ENCODE measurements at regions not wholly inside any gene's neighbourhood (a gene's known extent, or its start where the extent isn't known, plus 50 kb on each side); places are given as distances from the start of the nearest gene placed in this dataset.

DNA sequence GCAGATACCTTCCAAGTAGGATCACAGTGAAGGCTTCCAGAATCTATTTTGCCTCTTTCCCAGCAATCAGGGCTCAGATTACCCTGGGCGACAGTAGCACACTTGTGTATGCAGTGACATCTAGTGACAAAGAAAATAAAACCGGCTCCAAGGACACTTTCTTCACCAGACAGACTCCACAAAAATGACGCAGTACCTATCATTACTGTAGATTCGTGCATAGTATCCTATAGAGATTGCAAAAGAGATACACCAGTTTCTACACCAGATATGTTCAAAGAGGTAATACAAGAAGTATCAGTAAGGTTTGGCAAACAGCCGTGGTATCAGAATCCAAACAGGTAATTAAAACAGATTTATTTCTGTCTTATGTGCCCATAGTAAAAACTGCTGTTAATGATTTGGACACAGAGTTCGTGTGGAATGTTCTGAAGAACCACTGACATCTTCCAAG, 600.4 kb upstream of the JAG1 start (continued):
- TF ChIP-seq ZNF70 (CRISPR knock-in tag; IDR thresholded peaks at IDR 0.05) (no peak), RARB (CRISPR knock-in tag; IDR thresholded peaks at IDR 0.05) (no peak), GLIS3 (CRISPR knock-in tag; IDR thresholded peaks at IDR 0.05) (no peak), TCF4 (CRISPR knock-in tag; IDR thresholded peaks at IDR 0.05; ENCODE audit: borderline replicate concordance) (no peak)
- TF ChIP-seq, protein P1, sequence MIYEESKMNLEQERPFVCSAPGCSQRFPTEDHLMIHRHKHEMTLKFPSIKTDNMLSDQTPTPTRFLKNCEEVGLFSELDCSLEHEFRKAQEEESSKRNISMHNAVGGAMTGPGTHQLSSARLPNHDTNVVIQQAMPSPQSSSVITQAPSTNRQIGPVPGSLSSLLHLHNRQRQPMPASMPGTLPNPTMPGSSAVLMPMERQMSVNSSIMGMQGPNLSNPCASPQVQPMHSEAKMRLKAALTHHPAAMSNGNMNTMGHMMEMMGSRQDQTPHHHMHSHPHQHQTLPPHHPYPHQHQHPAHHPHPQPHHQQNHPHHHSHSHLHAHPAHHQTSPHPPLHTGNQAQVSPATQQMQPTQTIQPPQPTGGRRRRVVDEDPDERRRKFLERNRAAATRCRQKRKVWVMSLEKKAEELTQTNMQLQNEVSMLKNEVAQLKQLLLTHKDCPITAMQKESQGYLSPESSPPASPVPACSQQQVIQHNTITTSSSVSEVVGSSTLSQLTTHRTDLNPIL (CRISPR knock-in tag; IDR thresholded peaks at IDR 0.05; ENCODE audit: low read depth) = no peak

DNA sequence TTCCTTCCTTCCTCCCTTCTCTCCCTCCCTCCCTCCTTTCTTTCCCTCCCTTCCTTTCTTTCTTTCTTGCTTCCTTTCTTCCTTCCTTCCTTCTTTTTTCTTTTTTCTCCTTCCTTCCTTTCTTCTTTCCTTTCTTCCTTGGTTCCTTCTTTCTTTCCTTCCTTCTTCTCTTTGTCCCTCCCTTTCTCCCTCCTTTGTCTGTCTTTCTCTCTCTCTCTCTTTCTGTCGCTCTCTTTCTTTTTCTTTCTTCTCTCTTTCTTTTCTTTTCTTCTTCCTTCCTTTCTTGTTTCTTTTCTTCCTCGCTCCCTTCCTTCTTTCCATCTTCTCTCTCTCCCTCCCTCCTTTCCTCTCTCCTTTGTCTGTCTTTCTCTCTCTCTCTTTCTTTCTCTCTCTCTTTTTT, 601.9 kb upstream of the JAG1 start:
- TF ChIP-seq ZFP30 (CRISPR knock-in tag; IDR thresholded peaks at IDR 0.05) (no peak), ISL1 (CRISPR knock-in tag; IDR thresholded peaks at IDR 0.05) (no peak), PATZ1 (CRISPR knock-in tag; IDR thresholded peaks at IDR 0.05; ENCODE audit: borderline replicate concordance) (no peak), ZFP3 (CRISPR knock-in tag; IDR thresholded peaks at IDR 0.05) (no peak), ESRRG (CRISPR knock-in tag; IDR thresholded peaks at IDR 0.05) (no peak), CSDC2 (CRISPR knock-in tag; IDR thresholded peaks at IDR 0.05) (no peak), TOX (CRISPR knock-in tag; IDR thresholded peaks at IDR 0.05; ENCODE audit: borderline replicate concordance) (no peak), PPARA (CRISPR knock-in tag; IDR thresholded peaks at IDR 0.05; ENCODE audit: borderline replicate concordance) (no peak), TSHZ2 (CRISPR knock-in tag; IDR thresholded peaks at IDR 0.05) (no peak), ZNF8 (CRISPR knock-in tag; IDR thresholded peaks at IDR 0.05) (no peak), ZNF70 (CRISPR knock-in tag; IDR thresholded peaks at IDR 0.05) (no peak), CSRNP3 (CRISPR knock-in tag; IDR thresholded peaks at IDR 0.05) (no peak), GLIS3 (CRISPR knock-in tag; IDR thresholded peaks at IDR 0.05) (no peak), ZC3H10 (CRISPR knock-in tag; IDR thresholded peaks at IDR 0.05) (no peak), RARB (CRISPR knock-in tag; IDR thresholded peaks at IDR 0.05) (no peak), ZNF565 (CRISPR knock-in tag; conservative IDR thresholded peaks at IDR 0.05; ENCODE audit: low read depth) (no peak), ARNTL (CRISPR knock-in tag; IDR thresholded peaks at IDR 0.05; ENCODE audit: borderline replicate concordance, low read depth) (no peak), SNAI2 (CRISPR knock-in tag; IDR thresholded peaks at IDR 0.05) (no peak)
- TF ChIP-seq, protein P2, sequence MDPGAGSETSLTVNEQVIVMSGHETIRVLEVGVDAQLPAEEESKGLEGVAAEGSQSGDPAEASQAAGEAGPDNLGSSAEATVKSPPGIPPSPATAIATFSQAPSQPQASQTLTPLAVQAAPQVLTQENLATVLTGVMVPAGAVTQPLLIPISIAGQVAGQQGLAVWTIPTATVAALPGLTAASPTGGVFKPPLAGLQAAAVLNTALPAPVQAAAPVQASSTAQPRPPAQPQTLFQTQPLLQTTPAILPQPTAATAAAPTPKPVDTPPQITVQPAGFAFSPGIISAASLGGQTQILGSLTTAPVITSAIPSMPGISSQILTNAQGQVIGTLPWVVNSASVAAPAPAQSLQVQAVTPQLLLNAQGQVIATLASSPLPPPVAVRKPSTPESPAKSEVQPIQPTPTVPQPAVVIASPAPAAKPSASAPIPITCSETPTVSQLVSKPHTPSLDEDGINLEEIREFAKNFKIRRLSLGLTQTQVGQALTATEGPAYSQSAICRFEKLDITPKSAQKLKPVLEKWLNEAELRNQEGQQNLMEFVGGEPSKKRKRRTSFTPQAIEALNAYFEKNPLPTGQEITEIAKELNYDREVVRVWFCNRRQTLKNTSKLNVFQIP (CRISPR knock-in tag; IDR thresholded peaks at IDR 0.05; ENCODE audit: borderline replicate concordance, low read depth) = no peak
- TF ChIP-seq, protein P1 (CRISPR knock-in tag; IDR thresholded peaks at IDR 0.05; ENCODE audit: low read depth) = no peak
- ATAC-seq = no peak
